Mesodermal cell (in vitro differentiated cells): ENCODE measurements at regions not wholly inside any gene's neighbourhood (a gene's known extent, or its start where the extent isn't known, plus 50 kb on each side); places are given as distances from the start of the nearest gene placed in this dataset.

ENCODE experiments used
- H3K27ac ChIP-seq: 2 replicates; pipeline ENCODE4 v1.7.0; 2013; ENCODE audit warnings: mild to moderate bottlenecking, low read depth, low read length, moderate library complexity; ENCODE audit not compliant: severe bottlenecking
- H3K36me3 ChIP-seq: 2 replicates; pipeline ENCODE4 v1.7.1; 2013; ENCODE audit warnings: mild to moderate bottlenecking, low read length, moderate library complexity; ENCODE audit not compliant: control insufficient read depth, insufficient read depth
- H3K4me1 ChIP-seq: one replicate; pipeline ENCODE4 v1.7.1; 2013; ENCODE audit warnings: mild to moderate bottlenecking, low read length; ENCODE audit not compliant: insufficient read depth, control insufficient read depth, poor library complexity, severe bottlenecking
- H3K4me3 ChIP-seq: 2 replicates; pipeline ENCODE4 v1.7.0; 2013; ENCODE audit warnings: low read length, control low read depth, mild to moderate bottlenecking; ENCODE audit not compliant: insufficient read depth, poor library complexity, severe bottlenecking; ENCODE audit errors: extremely low read depth
- H3K9me3 ChIP-seq: 2 replicates; pipeline ENCODE4 v1.7.1; 2013; ENCODE audit warnings: mild to moderate bottlenecking, low read length, moderate library complexity; ENCODE audit not compliant: control insufficient read depth
- WGBS, 2 experiments: methylation state at CpG; one replicate each; pipeline ENCODE4 v1.1.5; 2013; ENCODE audit warnings: missing lambda C conversion rate in 2 of 2; ENCODE audit not compliant: insufficient coverage in 2 of 2; 5-methylcytosine and 5-hydroxymethylcytosine counted together

GRCh38 chr14:58752771-58753201 is 115.0 kb downstream of the DACT1 start:
- peaks cover 8% of the 10 kb centered on the region for H3K4me1 ChIP-seq
- 84 to 95% methylated on average over 7 to 8 of the region's 9 CpGs for WGBS, 2 experiments
- no peak overlapping the region for H3K27ac ChIP-seq
- no peak overlapping the region for H3K4me3 ChIP-seq
- H3K9me3 ChIP-seq: no peaks in the 10 kb centered on the region
- H3K36me3 ChIP-seq: no peaks in the 10 kb centered on the region

GRCh38 chr14:58755031-58755925 is 117.5 kb downstream of the DACT1 start:
- no peaks in the 10 kb centered on the region for H3K4me1 ChIP-seq
- H3K9me3 ChIP-seq: no peaks in the 10 kb centered on the region
- no peak overlapping the region for H3K27ac ChIP-seq
- H3K4me3 ChIP-seq: no peak overlapping the region
- no peaks in the 10 kb centered on the region for H3K36me3 ChIP-seq
- 43 to 55% methylated on average over 3 of the region's 3 CpGs for WGBS, 2 experiments

GRCh38 chr14:58760121-58760520 is 122.4 kb downstream of the DACT1 start:
- Histone ChIP-seq H3K9me3 (no peaks in the 10 kb centered on the region), H3K27ac (no peak overlapping the region), H3K4me1 (no peaks in the 10 kb centered on the region), H3K4me3 (no peak overlapping the region), H3K36me3 (no peaks in the 10 kb centered on the region)
- WGBS, 2 experiments: 67% methylated on average over 2 of the region's 2 CpGs; no CpG with 5 or more reads in 1 of the 2 experiments

- WGBS, 2 experiments: 83% methylated on average over 1 of the region's 1 CpG; no CpG with 5 or more reads in 1 of the 2 experiments
- no peak overlapping the region for H3K4me3 ChIP-seq
- no peak overlapping the region for H3K27ac ChIP-seq
- no peaks in the 10 kb centered on the region for H3K36me3 ChIP-seq
- H3K9me3 ChIP-seq: no peaks in the 10 kb centered on the region
- H3K4me1 ChIP-seq: peaks cover 4% of the 10 kb centered on the region
These were observed 124.9 kb downstream of the DACT1 start for GRCh38 chr14:58762629-58763028.

GRCh38 chr14:58763210-58763609 is 125.4 kb downstream of the DACT1 start:
- Histone ChIP-seq H3K36me3 (no peaks in the 10 kb centered on the region), H3K4me1 (peaks cover 4% of the 10 kb centered on the region), H3K9me3 (no peaks in the 10 kb centered on the region), H3K27ac (no peak overlapping the region), H3K4me3 (no peak overlapping the region)
- WGBS, 2 experiments: 97 to 100% methylated on average over 3 to 4 of the region's 4 CpGs

GRCh38 chr14:58765418-58765831 is 127.7 kb downstream of the DACT1 start:
- H3K4me1 ChIP-seq: peaks cover 4% of the 10 kb centered on the region
- WGBS, 2 experiments: 89% methylated on average over 10 to 11 of the region's 12 CpGs
- H3K36me3 ChIP-seq: no peaks in the 10 kb centered on the region
- no peak overlapping the region for H3K4me3 ChIP-seq
- no peak overlapping the region for H3K27ac ChIP-seq
- no peaks in the 10 kb centered on the region for H3K9me3 ChIP-seq

GRCh38 chr14:58765843-58766242 is 128.1 kb downstream of the DACT1 start:
- peaks cover 4% of the 10 kb centered on the region for H3K4me1 ChIP-seq
- no peaks in the 10 kb centered on the region for H3K9me3 ChIP-seq
- no peak overlapping the region for H3K4me3 ChIP-seq
- no peak overlapping the region for H3K27ac ChIP-seq
- WGBS, 2 experiments: 50 to 83% methylated on average over 2 to 3 of the region's 6 CpGs
- no peaks in the 10 kb centered on the region for H3K36me3 ChIP-seq

GRCh38 chr14:58769011-58769643 is 131.4 kb downstream of the DACT1 start:
- H3K4me1 ChIP-seq: peaks cover 15% of the 10 kb centered on the region
- H3K36me3 ChIP-seq: no peaks in the 10 kb centered on the region
- H3K4me3 ChIP-seq: no peak overlapping the region
- H3K9me3 ChIP-seq: no peaks in the 10 kb centered on the region
- peak overlapping the region; percentile 25 for H3K27ac ChIP-seq
- 6 to 13% methylated on average over 2 of the region's 5 CpGs for WGBS, 2 experiments

- no peak overlapping the region for H3K4me3 ChIP-seq
- H3K27ac ChIP-seq: no peak overlapping the region
- H3K4me1 ChIP-seq: peaks cover 18% of the 10 kb centered on the region
- peaks cover under 1% of the 10 kb centered on the region for H3K9me3 ChIP-seq
- H3K36me3 ChIP-seq: no peaks in the 10 kb centered on the region
- 100% methylated on average over 1 of the region's 2 CpGs; no CpG with 5 or more reads in 1 of the 2 experiments for WGBS, 2 experiments
These were observed 132.0 kb downstream of the DACT1 start for GRCh38 chr14:58769771-58770170.

GRCh38 chr14:58770491-58770982 is 132.8 kb downstream of the DACT1 start:
- Histone ChIP-seq H3K4me3 (no peak overlapping the region), H3K9me3 (peaks cover 5% of the 10 kb centered on the region), H3K36me3 (no peaks in the 10 kb centered on the region), H3K27ac (no peak overlapping the region), H3K4me1 (peaks cover 17% of the 10 kb centered on the region)
